K562 (cell line): ENCODE measurements at regions not wholly inside any gene's neighbourhood (a gene's known extent, or its start where the extent isn't known, plus 50 kb on each side); places are given as distances from the start of the nearest gene placed in this dataset.

Experiments
- ATAC-seq: fragments of 200-7000 bp; cut with Tn5 transposase; 3 replicates; pipeline ENCODE4 v1.9.1; 2020; ENCODE audit warnings: moderate library complexity
- BruUV-seq: library from RNA; stranded (reverse); fragments of 400-500 nt; replicated peaks from 2 replicates; lab custom pipeline; 2021; lab: Mats Ljungman, UMichigan
- CTCF ChIA-PET: fragments of 300-600 bp; formaldehyde crosslinking; extraction: SDS; loops from one replicate; lab custom pipeline; 2021; ENCODE audit warnings: low intra/inter-chr PET ratio; lab: Yijun Ruan, JAX
- POLR2A ChIA-PET: fragments of 300-600, 350-650 bp; sonication (Branson Sonifier 250); formaldehyde crosslinking; extraction: SDS; loops from one replicate; lab custom pipeline; 2021; ENCODE audit warnings: antibody characterized with exemption, inconsistent platforms; lab: Yijun Ruan, JAX
- DNase-seq, 4 experiments: peaks; one replicate each; pipeline versions ENCODE4 v3.0.0 to v3.0.0-alpha.2; 2011 to 2018; ENCODE audit warnings: low spot score in 3 of 4, mixed read lengths in 3 of 4; ENCODE audit errors: extremely low read depth in 1 of 4
- FAIRE-seq: peaks from 2 replicates; lab custom pipeline; 2011; peaks lifted over from hg19 to GRCh38; lab: Jason Lieb, UNC
- H2AFZ ChIP-seq: 2 replicates; pipeline ENCODE4 v1.6.0; 2011; ENCODE audit warnings: low read depth, low read length, control low read depth, inconsistent platforms
- H3K27ac ChIP-seq: fragments of 200-600 bp; 3 replicates; pipeline ENCODE4 v1.8.0; 2011; ENCODE audit warnings: low read depth, mild to moderate bottlenecking, control low read depth, inconsistent platforms, low read length, moderate library complexity, mixed read lengths; ENCODE audit errors: extremely low read depth
- H3K27me3 ChIP-seq, 2 experiments: fragments of 300-600 bp in 1 of 2; 2 replicates in 1 of 2; 3 replicates in 1 of 2; pipeline versions ENCODE4 v1.6.0 to v1.8.0; 2011; ENCODE audit warnings: inconsistent platforms in 2 of 2, low read length in 2 of 2, mild to moderate bottlenecking in 1 of 2, mixed read lengths in 1 of 2, moderate library complexity in 1 of 2; ENCODE audit not compliant: control insufficient read depth in 2 of 2, insufficient read depth in 2 of 2
- H3K36me3 ChIP-seq: fragments of 300-600 bp; 3 replicates; pipeline ENCODE4 v1.8.0; 2011; ENCODE audit warnings: mild to moderate bottlenecking, low read length, inconsistent platforms; ENCODE audit not compliant: control insufficient read depth, insufficient read depth
- H3K4me1 ChIP-seq, 2 experiments: fragments of 200-600 bp in 1 of 2; replicated peaks in 1 of 2; 2 replicates in 1 of 2; 3 replicates in 1 of 2; pipeline versions ENCODE4 v1.5.1 to v1.8.0; 2011; ENCODE audit warnings: inconsistent platforms in 2 of 2, low read length in 2 of 2, mild to moderate bottlenecking in 1 of 2, mixed read lengths in 1 of 2, moderate library complexity in 1 of 2; ENCODE audit not compliant: control insufficient read depth in 2 of 2, insufficient read depth in 2 of 2
- H3K4me2 ChIP-seq: 2 replicates; pipeline ENCODE4 v1.6.1; 2011; ENCODE audit warnings: low read length, control low read depth, inconsistent platforms, mixed read lengths; ENCODE audit not compliant: insufficient read depth
- H3K4me3 ChIP-seq: fragments of 200-600 bp; sonication (generic), shearing (Covaris generic); 2 replicates; pipeline ENCODE4 v1.5.1; 2016; ENCODE audit warnings: control low read depth, inconsistent platforms
- H3K79me2 ChIP-seq: fragments of 200-600 bp; 3 replicates; pipeline ENCODE4 v1.8.0; 2011; ENCODE audit warnings: low read length, inconsistent platforms; ENCODE audit not compliant: control insufficient read depth, insufficient read depth
- H3K9ac ChIP-seq, 2 experiments: 2 replicates each; pipeline versions ENCODE4 v1.6.0 to v1.6.1; 2011; ENCODE audit warnings: low read depth in 2 of 2, low read length in 2 of 2, control low read depth in 1 of 2, inconsistent platforms in 1 of 2, mild to moderate bottlenecking in 1 of 2, mixed read lengths in 1 of 2; ENCODE audit not compliant: insufficient read depth in 1 of 2
- H3K9me1 ChIP-seq: one replicate; pipeline ENCODE4 v1.6.0; 2011; ENCODE audit warnings: inconsistent platforms, mild to moderate bottlenecking, low read length, moderate library complexity; ENCODE audit not compliant: control insufficient read depth, insufficient read depth
- H3K9me3 ChIP-seq: replicated peaks from 2 replicates; pipeline ENCODE4 v1.5.1; 2011; ENCODE audit warnings: low read depth, low read length, inconsistent platforms; ENCODE audit not compliant: control insufficient read depth, insufficient read depth
- H4K20me1 ChIP-seq: replicated peaks from 2 replicates; pipeline ENCODE4 v1.6.1; 2011; ENCODE audit warnings: low read length, inconsistent platforms, mixed read lengths; ENCODE audit not compliant: control insufficient read depth, insufficient read depth
- EP400 ChIP-seq: fragments of 450-650 bp; IDR thresholded peaks from 2 replicates; pipeline ENCODE4 v1.6.1; 2017; ENCODE audit warnings: antibody characterized with exemption, mild to moderate bottlenecking, moderate library complexity
- HSF4 ChIP-seq: fragments of 250-450 bp; sonication (Bioruptor Pico); IDR thresholded peaks from 2 replicates; pipeline ENCODE4 v2.1.2; 2022; ENCODE audit warnings: mild to moderate bottlenecking, moderate library complexity, borderline replicate concordance
- NFYB ChIP-seq: IDR thresholded peaks from 2 replicates; pipeline ENCODE4 v1.6.1; 2011; ENCODE audit warnings: mild to moderate bottlenecking, moderate library complexity; ENCODE audit not compliant: insufficient read length; ENCODE audit errors: extremely low read depth
- PHF21A ChIP-seq: fragments of 450-650 bp; IDR thresholded peaks from 2 replicates; pipeline ENCODE4 v1.6.1; 2017; ENCODE audit warnings: low read depth, borderline replicate concordance
- WGBS: fragments of 100-300 bp; shearing (Covaris generic); methylation state at CpG from one replicate; pipeline ENCODE4 v1.1.6; 2016; ENCODE audit warnings: low coverage, mixed read lengths; ENCODE audit not compliant: insufficient coverage; ENCODE audit errors: missing lambda C conversion rate; 5-methylcytosine and 5-hydroxymethylcytosine counted together
- in situ Hi-C: fragments of 300-500 bp; cut with MboI; formaldehyde crosslinking; loops from 4 replicates; pipeline ENCODE4 v1.15.0; 2018; ENCODE audit warnings: inconsistent platforms, mixed read lengths
- intact Hi-C: fragments of 100-400 bp; cut with micrococcal nuclease; formaldehyde crosslinking; loops from 2 replicates; pipeline ENCODE4 v1.14.2; 2022
- TF ChIP-seq, protein P1 (sequence below): sonication (generic); formaldehyde crosslinking; IDR thresholded peaks from 2 replicates; pipeline ENCODE4 v1.9.0; 2022; ENCODE audit warnings: mild to moderate bottlenecking, missing genetic modification reagents
- TF ChIP-seq, protein P2 (sequence below): fragments of 450-650 bp; IDR thresholded peaks from 2 replicates; pipeline ENCODE4 v1.6.1; 2016; ENCODE audit warnings: mild to moderate bottlenecking
- TF ChIP-seq, protein P3 (sequence below): IDR thresholded peaks from 2 replicates; pipeline ENCODE4 v1.6.1; 2014; ENCODE audit warnings: antibody characterized with exemption

DNA sequence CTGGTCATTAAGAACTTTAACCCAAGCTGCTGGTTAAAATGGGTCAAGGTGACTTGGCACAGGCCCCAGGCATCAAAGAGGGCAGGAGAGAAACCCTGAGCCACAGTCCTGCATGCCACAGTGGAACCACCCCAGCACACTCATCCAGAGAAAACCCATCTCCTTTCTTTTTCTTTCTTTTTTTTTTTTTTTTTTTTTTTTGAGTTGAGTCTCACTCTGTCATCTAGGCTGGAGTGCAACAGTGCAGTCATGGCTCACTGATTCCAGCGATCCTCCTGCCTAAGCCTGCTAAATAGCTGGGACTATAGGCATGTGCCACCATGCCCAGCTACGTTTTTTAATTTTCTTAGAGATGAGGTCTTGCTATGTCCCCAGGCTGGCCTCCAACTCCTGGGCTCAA lies 109.2 kb upstream of the RAB4A start:
- H3K27me3 ChIP-seq: peaks cover 14 to 51% of the 10 kb centered on the region in 2 experiments; a peak in 4 of 5 replicates
- CTCF ChIA-PET: no interaction called here
- no peaks in the 10 kb centered on the region for H3K9me1 ChIP-seq
- H3K4me1 ChIP-seq: no peaks in the 10 kb centered on the region
- H4K20me1 ChIP-seq: no peaks in the 10 kb centered on the region
- H3K4me2 ChIP-seq: no peak overlapping the region
- no peaks in the 10 kb centered on the region for H3K9me3 ChIP-seq
- H3K4me3 ChIP-seq: no peak overlapping the region
- POLR2A ChIA-PET: interaction anchor here (1.2 kb wide), 1 partner anchor 17 kb away, joined by 3 read pairs; no protein-coding TSS in a partner anchor
- TF ChIP-seq, protein P1, sequence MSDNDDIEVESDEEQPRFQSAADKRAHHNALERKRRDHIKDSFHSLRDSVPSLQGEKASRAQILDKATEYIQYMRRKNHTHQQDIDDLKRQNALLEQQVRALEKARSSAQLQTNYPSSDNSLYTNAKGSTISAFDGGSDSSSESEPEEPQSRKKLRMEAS (CRISPR knock-in tag): no peak
- TF ChIP-seq EP400 (no peak), PHF21A (no peak), HSF4 (CRISPR knock-in tag) (no peak), NFYB (no peak)
- TF ChIP-seq, protein P2, sequence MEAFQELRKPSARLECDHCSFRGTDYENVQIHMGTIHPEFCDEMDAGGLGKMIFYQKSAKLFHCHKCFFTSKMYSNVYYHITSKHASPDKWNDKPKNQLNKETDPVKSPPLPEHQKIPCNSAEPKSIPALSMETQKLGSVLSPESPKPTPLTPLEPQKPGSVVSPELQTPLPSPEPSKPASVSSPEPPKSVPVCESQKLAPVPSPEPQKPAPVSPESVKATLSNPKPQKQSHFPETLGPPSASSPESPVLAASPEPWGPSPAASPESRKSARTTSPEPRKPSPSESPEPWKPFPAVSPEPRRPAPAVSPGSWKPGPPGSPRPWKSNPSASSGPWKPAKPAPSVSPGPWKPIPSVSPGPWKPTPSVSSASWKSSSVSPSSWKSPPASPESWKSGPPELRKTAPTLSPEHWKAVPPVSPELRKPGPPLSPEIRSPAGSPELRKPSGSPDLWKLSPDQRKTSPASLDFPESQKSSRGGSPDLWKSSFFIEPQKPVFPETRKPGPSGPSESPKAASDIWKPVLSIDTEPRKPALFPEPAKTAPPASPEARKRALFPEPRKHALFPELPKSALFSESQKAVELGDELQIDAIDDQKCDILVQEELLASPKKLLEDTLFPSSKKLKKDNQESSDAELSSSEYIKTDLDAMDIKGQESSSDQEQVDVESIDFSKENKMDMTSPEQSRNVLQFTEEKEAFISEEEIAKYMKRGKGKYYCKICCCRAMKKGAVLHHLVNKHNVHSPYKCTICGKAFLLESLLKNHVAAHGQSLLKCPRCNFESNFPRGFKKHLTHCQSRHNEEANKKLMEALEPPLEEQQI: no peak
- TF ChIP-seq, protein P3, sequence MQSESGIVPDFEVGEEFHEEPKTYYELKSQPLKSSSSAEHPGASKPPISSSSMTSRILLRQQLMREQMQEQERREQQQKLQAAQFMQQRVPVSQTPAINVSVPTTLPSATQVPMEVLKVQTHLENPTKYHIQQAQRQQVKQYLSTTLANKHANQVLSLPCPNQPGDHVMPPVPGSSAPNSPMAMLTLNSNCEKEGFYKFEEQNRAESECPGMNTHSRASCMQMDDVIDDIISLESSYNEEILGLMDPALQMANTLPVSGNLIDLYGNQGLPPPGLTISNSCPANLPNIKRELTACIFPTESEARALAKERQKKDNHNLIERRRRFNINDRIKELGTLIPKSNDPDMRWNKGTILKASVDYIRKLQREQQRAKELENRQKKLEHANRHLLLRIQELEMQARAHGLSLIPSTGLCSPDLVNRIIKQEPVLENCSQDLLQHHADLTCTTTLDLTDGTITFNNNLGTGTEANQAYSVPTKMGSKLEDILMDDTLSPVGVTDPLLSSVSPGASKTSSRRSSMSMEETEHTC: no peak
- DNase-seq: no peak
- in situ Hi-C loops: no loop called here
- no TSS peak for BruUV-seq
- no peaks in the 10 kb centered on the region for H3K79me2 ChIP-seq
- H2AFZ ChIP-seq: no peak overlapping the region
- H3K27ac ChIP-seq: no peak overlapping the region
- FAIRE-seq: no peak
- H3K9ac ChIP-seq: no peak overlapping the region
- H3K36me3 ChIP-seq: no peaks in the 10 kb centered on the region
- ATAC-seq: no peak
- intact Hi-C loops: no loop called here
- WGBS: 0% methylated on average over 2 of the region's 2 CpGs
